NCI-H345 treated with DMSO at 0.1 percent for 48 hours (cell line): ENCODE measurements at regions not wholly inside any gene's neighbourhood (a gene's known extent, or its start where the extent isn't known, plus 50 kb on each side); places are given as distances from the start of the nearest gene placed in this dataset.
"Not testable (repeated sequence)": the region's sequence is repeated elsewhere in the genome, so short reads cannot be mapped to it uniquely, and the experiment has no call there.

ENCODE experiments used
- DNase-seq: peaks from one replicate; lab custom pipeline; 2025; ENCODE audit not compliant: unreplicated experiment; lab: John Stamatoyannopoulos, UW

DNA sequence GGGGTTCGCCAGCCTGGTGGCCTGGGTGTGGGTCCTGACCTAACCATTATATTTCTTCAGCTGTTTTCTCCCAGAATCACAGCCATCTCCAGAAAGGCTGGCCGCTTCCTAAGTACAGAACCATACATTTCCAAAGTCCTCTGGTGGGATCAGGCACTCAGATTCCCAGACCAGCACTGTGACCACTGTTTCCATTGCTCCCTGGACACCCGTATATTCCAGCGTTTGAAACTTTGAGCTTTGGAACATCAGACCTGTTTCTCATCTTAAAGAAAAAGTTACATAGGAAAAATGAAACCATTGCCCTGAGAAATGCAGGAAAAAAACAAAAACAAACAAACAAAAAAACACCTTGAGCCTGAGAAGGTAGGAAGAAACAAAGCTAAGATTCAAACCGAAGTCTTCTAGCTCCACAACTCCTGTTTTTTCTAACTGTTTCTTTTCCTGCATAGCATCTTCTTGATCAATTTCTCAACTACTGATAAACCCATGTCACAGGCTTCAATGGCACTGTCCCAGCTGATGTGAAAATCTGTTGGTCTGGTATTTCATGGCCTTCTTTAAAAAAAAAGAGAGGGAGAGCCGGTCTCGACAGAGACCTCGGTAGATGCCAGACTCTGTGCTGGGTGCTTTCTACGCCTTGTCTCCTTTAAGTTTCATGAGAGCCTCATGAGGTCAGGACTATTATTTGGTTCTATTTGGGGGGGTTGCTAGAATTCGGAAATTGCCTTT lies 221.3 kb downstream of the TOMM20 start:
- DNase-seq, result no peak

DNA sequence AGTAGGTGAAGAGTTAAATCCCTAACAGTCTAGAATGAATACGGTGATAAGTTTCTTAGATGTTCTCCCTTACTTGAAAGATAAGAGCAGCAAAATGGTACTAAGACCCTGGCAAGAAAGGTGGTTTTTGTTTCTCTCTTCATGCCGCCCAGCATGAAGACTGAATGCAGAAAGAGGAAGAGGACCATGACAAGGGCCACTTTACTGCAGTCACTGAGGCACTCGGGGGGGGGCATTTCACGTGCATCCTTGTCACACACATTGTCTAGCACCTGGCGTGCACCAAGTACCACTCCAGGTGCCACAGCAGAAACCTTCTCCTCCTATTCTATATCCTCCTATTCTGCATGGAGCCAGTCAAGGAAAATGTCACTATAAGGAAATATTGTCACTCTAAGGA lies 222.0 kb downstream of the TOMM20 start:
- DNase-seq, result peak; percentile 37

DNA sequence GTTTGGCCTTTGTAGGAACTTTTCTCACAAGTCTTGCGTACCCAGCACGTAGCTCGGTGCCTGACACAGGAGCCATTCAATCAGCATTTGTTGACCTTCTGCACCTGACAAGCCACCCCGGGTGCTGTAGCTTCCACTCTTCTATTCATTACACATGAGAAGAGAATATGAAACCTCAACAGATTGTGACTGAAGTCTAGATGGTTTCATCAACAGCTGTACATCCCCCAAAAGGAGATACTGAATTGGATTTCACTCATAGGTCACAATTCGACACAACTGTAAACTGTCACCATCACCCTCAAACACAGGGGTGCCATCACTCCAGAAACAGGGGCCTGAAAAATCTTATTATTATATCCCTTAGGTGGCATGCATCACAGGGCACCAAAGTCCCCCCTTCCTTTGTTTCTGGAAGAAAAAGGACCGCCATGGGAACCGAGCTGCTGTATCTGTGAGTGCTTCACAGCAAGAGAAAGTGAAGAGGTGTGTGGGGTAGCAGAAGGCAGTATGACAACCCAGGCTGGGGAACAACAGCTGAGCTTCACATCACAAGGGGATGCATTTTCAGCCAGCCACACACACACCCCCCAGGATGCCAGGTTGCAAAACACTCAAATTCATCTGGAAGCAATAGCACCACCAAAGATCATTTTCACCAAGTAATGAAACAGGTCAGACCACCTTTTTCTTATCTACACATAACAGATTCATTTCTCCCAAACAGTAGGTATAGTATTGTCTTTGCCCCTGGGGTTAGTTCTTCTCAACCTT lies 225.7 kb downstream of the TOMM20 start:
- DNase-seq, result no peak

DNA sequence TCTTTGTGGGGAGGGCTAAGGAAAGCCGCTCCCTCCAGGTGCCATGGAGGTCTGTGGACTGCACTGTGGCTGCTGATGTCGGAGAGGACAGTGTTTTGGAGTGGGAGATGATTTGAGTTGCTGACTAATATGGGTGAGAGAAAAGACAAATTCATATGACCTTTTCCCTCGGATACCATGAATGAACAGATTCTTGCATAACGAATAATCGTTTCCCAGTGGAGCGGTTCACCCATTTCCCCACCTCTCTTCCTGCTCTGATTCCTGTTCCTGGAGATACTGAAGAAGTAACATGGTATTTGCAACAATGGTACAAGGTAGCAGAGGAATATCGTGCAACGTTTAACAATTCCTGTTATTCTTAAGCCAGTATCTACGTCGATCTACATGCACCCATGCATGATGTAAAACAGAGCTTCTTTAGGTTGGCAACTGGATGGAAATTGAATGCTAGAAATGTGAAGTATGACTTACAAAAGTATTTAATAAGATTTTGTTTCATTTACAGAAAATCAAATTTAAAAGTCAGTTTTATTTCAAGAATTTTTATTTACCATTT lies 227.1 kb downstream of the TOMM20 start:
- no peak for DNase-seq

DNA sequence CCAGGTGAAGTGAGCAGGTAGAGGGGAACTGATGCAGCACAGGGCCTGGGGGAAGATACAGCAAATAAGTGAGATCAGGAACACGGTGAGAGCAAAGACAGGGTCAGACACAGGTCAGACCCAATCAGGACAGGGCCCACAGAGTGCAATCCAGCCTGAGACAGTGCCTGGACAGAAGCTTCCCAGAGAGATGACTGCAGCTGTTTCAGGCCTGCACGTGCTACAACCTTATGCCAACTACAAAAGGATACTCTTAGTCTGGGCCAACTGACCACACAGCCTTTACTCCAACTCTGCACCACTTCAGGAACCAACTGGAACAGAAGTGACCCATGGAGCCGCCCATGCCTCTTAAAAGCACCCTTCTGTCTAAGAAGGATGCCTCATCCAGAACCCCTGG lies 228.0 kb downstream of the TOMM20 start:
- DNase-seq, result no peak

DNA sequence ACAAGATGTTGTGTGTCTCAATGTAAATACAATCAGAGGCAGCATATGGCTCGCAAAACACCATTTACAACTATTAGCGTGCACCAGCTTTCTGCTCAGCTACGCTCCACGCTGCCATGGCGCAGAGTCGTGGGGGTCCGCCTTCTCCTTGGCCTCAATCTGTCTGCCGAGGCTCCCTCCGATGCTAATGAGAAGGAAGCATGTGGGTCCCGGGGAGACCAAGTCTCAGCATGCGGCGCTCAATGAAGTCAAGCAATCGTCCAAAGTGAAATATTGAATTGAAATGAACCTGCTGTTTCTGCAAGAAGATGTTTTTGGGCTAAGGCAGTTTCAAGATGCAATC lies 228.9 kb downstream of the TOMM20 start:
- DNase-seq, result no peak

DNA sequence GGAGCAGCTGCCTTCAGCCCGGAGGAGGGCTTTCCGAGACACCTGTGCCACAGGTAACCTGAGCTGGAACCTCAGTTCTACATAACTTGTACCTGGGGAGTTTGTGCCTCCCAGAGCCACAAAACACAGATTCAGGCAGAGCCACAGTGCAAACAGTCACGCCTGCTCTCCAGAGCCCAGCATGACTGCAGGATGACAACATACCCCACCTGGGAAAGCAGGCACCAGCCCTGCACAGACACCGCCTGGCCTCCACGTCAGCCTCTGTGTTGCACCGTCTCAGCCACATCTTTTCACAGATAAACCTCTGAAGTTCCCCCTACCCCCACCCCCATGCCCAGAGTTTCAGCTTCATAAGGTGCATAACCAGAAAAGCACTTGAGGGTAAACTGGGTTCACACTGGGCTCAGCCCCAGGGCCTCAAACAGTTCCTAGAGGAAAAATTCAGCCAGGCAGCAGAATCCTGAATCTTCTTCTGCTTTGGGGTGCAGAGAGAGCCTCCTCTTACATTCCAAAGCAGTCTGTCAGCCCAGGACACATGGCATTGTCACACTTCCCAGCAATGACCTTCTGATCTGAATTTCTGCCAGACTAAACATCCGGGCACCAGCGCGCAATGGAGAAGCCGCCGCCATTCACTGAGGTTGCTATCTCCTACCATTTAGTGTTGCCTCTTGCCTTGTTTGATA lies 229.5 kb downstream of the TOMM20 start:
- DNase-seq, result peak; percentile 79

DNA sequence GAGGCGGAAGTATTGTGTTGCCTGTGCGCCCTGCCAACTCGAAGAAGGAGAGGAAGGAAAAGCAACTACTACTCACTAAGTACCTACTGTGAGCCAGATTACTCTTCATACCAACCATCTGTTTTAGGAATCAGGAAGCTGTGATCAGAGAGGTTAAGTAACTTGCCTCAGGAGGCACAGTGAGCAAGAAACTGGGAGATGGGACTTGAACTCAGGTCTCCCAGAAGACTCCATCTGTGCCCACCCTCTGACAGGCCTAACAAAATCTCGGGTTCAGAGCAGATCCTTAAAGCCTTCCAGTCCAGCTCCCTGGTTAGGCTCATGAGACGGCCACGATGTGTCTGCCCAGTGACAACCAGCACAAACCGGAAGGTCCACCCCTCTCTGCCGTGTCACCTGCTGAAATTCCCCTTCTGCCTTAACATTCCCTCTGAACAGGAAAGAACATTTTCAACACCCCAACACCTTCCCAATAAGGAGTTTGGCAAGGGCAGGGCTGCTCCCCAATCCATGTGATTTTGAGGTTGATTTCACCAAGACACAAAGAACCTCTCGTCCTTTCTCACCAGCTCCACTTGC lies 230.1 kb downstream of the TOMM20 start:
- DNase-seq, result no peak

DNA sequence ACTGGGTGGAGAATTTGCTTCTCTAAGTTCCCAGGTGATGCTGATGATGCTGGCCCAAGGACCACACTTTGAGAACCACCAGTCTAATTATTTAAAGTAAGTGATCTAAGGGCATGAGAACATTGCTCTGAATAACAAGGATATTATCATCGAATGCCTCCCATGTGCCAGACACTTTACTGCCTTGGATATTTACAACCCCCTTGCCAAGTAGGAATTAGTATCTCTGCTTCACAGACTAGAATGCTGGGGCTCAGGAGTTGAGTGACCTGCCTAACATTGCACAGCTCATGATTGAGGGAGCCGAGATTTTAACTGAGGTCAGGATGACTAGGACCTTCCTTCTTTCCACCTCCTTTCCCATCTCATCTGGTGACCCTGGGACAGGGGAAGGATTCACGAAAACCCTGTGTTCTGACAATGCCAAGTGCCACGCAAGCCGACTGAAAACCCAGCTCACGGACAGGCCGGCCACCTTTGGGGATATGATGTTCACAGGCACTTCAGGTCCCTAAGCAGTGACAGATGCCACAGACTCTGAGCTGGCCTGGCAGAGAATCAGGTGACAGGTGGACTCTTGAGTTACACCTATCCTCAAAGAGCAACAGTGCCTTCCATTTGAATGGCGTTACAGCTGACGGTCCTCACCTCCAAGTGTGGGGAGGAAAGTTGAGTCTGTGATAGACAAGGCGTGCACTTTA lies 230.7 kb downstream of the TOMM20 start:
- DNase-seq, result no peak

DNA sequence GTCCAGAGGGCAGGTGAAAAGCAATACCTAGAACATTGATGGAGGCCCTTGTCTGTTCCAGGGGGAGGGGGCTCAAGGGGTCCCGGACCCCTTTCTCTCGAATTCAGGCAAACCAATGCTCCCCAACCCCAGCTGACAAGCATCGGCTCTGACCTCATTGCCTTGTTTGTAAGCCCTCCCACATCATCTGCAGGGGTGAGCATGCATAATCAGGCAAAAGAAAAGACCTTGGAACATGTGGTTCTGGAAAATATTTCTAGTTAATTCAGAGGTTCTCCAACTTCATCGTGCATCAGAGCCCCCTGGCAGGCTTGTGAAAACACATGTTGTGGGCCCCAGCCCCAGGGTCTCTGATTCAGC lies 231.3 kb downstream of the TOMM20 start:
- no peak for DNase-seq

DNA sequence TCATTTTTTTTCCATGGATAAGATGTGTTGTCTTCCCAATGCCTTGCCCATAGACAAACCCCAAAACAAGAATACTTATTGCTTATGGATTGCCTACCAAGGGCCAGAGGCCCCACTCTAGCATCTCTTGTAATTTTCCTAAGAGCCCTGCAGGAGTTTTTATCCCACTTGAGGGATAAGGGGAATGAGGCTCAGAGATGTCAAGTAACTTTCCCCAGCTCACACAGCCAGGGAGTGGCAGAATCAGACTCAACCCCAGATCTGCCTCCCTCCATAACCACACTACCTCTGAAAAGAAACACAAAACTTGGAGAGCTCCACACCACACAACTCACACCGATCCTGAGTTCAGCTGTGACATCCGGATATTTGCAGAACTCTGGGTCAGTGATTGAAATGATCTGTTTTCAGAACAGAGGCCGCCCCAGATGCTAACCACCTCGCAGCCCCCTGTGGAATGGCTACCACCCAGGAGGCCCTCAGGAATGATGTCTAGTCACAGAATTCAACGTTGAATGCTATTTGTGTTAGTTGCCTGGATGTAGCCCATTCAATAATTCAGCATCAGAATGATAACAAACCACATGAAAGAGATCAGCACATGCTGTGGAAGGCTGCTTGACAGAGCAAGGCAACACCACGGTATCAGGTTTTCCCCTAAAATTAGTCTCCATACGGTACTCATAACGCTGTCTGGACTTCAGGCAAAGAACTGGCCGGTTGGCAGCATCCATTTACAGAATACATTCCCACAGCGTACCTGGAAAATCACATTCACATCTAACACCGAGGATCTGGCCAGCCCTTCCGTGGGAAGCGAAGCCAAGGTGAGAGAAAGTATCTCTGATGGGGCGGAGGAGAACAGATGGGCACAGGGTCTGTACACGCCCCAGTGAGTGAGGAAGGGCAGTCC lies 231.9 kb downstream of the TOMM20 start:
- no peak for DNase-seq

DNA sequence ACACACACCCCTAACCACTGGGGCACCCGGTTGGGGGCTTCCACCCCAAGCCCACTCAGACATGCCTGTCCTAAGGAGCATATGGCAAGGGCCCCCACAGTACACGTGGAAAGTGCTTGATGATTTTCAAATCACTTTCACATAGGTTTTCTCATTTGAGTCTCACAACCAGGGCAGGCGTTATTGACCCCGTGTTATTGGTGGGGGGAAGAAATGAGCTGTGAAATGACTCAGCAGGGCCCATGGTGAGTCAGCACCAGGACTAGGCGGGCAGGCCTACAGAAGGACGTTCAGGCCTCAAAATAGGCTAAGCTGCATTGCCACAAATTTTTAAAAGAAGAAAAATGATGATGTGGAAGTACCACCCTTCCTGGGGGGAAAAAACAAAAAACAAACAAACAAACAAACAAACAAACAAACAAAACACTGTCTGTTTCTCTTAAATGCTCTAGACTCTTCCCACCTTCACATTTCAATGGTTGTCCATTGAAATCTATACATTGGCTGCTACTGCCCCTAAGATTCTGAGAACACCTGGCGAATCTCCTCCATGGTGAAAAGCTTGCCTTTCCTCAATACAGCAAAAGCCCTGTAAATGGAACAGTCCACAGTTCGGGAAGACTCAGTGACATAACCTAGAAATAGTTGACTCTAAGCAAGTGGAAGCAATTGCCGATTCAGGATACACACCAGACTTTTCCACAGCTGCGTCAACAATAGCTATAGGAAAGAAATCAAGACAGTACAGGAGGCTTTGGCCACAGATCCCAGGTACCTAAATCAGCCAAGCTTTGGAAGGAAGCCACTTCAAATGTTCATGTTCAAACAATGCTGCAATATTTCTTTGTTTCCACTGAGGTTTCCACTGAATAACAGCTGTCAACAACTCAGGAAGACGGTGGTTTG lies 234.7 kb downstream of the TOMM20 start:
- DNase-seq, result peak; percentile 47

DNA sequence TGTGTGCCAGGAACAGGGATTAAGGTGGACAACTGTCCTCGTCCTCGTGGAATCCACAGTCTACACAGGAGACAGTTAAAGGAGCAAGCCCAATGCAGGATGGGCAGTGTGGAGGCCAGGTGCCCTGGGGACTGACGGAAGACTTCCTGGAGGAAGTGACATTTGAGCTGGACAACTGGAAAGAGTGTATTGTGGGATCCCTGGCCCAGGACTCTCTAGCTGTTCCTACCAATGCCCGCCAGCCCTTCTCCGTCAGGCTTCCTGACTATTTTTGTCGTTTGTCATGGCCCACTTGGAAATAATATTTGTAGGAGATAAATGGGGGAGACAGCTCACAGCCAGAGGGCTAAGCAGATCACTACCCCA lies 235.3 kb downstream of the TOMM20 start:
- DNase-seq, result no peak

DNA sequence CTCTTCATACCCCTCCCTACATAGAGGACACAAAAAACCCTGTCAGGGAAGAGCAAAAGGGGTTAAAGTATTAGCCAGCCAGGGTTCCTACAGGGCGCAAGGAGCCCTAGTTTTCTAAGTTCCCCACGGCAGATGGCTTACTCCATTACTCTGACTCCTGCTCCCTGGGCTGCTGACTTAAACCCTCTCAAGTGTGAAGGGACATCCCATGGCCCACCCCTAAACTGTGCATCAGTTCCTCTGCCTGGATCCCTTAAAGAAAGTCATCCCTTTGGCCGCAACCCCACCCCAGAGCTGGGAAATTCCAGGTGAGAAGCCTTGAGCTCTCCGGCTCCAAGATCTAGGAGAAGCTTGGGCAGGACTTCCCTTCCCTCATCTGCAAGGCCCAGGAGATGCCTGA lies 236.0 kb downstream of the TOMM20 start:
- no peak for DNase-seq

DNA sequence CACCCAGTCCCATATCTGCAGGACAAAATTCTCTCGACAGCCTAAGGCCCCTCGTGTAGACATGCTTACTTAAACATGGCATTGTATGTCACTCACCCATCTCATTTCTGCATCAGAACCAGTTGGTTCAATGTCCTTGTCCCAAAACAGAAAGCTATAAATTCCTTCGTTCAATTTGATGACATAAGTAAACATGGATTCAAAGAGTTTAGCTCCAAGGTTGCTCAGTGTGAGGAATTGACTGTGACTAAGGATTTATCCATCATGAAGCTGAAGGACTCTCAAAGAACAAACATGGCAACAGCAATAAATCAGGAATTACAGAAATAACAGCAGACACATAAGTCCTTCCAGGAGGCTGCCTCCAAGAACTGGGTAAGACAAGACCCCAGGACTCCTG lies 237.2 kb downstream of the TOMM20 start:
- DNase-seq, result no peak

DNA sequence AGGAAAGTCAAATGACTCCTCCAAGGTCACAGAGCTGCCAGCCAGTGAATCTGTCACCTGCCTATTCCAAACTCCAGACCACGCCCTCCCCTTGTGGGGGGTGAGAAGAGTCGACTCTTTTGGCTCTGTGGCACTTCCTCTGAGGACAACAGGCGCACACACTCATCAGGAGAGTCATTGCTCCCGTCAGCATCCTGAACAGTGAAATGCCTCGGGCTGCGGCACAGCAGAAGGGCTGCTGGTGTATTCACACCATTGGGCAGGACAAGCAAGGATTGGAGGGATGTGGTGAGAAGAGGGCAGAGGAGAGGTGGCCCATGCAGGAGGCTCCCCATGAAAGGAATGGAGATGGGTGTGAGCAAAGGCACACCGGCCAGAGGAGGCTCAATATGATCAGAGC lies 239.0 kb downstream of the TOMM20 start:
- DNase-seq, result no peak

DNA sequence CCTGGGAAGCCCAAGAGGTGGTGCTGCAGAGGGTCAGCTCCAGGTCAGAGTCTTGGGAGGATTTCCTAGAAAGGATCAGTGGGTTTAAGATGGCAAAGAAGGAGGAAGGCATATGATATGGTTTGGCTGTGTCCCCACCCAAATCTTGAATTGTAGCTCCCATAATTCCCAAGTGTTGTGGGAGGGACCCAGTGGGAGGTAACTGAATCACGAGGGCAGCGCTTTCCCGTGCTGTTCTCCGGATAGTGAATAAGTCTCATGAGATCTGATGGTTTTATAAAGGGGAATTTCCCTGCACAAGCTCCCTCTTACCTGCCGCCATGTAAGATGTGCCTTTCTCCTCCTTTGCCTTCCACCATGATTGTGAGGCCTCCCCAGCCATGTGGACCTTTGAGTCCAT lies 240.4 kb downstream of the TOMM20 start:
- not testable (repeated sequence) for DNase-seq

DNA sequence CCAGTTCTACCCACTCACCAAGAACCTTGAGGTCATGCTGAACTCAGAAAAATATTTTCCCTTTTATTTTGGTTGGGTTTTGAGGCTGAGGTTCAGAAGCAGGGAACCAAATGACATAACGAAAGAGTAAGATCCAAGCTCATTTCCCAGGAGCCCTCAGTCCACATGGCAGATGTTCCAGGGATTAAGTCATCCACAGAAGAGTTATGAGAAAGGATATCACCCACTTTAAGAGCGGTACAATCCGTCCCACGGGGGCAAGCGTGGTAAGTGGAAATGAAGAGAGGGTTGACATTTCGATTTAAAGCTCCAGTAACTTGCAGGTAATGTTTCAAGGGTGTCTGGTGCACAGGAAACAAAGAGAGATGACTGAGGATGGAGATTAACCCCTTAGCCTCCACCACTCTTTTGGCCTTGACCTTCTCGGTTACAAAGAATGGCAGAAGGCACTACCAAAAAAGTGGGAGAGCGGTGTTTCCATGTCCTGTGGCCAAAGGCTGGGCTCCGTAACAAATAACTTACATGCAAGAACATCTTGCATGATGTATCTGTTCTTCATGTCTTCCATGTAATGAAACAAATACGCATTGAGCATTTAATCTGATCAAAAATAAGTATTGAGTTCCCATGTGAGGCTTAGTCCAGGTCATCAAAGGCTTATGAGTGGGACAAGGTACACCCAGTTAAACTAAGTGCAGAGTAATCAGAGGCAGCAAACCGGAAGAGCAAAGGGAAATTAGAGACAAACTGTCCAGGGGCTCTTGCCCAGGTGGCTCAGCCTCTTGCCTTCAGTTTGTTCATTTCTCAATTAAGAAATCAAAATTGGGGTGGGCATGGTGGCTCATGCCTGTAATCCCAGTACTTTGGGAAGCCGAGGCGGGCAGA lies 241.4 kb downstream of the TOMM20 start:
- no peak for DNase-seq
